ENCODE measurements at regions not wholly inside any gene's neighbourhood (a gene's known extent, or its start where the extent isn't known, plus 50 kb on each side); places are given as distances from the start of the nearest gene placed in this dataset.

GRCh38 chr3:176428552-176428951 lies 768.7 kb downstream of the TBL1XR1 start:
- DNase-seq (ENCODE audit: low spot score): no peak
- no peak for TF ChIP-seq CTCF (IDR thresholded peaks at IDR 0.05; ENCODE audit: extremely low read depth, missing control alignments)

- TF ChIP-seq CTCF (IDR thresholded peaks at IDR 0.05; ENCODE audit: extremely low read depth, missing control alignments): no peak
- DNase-seq (ENCODE audit: low spot score): no peak
Observed at GRCh38 chr3:176426371-176426770, 770.9 kb downstream of the TBL1XR1 start.

- TF ChIP-seq CTCF (IDR thresholded peaks at IDR 0.05; ENCODE audit: extremely low read depth, missing control alignments): no peak
- no peak for DNase-seq (ENCODE audit: low spot score)
Observed at GRCh38 chr3:176416870-176417269, 780.4 kb downstream of the TBL1XR1 start.

- TF ChIP-seq CTCF (IDR thresholded peaks at IDR 0.05; ENCODE audit: extremely low read depth, missing control alignments): no peak
- DNase-seq (ENCODE audit: low spot score): no peak
Observed at GRCh38 chr3:176415661-176416295, 781.5 kb downstream of the TBL1XR1 start.

GRCh38 chr3:176412771-176413170 lies 784.5 kb downstream of the TBL1XR1 start:
- no peak for DNase-seq (ENCODE audit: low spot score)
- no peak for TF ChIP-seq CTCF (IDR thresholded peaks at IDR 0.05; ENCODE audit: extremely low read depth, missing control alignments)

GRCh38 chr3:176403531-176403930 lies 793.8 kb downstream of the TBL1XR1 start:
- DNase-seq (ENCODE audit: low spot score): no peak

GRCh38 chr3:176401211-176401610 lies 796.1 kb downstream of the TBL1XR1 start:
- no peak for DNase-seq (ENCODE audit: low spot score)
- no peak for TF ChIP-seq CTCF (IDR thresholded peaks at IDR 0.05; ENCODE audit: extremely low read depth, missing control alignments)

More at GRCh38 chr3:176403531-176403930, 793.8 kb downstream of the TBL1XR1 start:
- TF ChIP-seq CTCF (IDR thresholded peaks at IDR 0.05; ENCODE audit: extremely low read depth, missing control alignments): no peak
